Adrenal gland (tissue), 5 donors: ENCODE measurements at regions not wholly inside any gene's neighbourhood (a gene's known extent, or its start where the extent isn't known, plus 50 kb on each side); places are given as distances from the start of the nearest gene placed in this dataset.

Experiments
- POLR2A ChIP-seq, 2 donors: fragments of 450-650 bp; IDR thresholded peaks; one replicate each; pipeline ENCODE4 v1.6.1; 2017; ENCODE audit warnings: antibody characterized with exemption in 2 of 2, mild to moderate bottlenecking in 2 of 2, moderate library complexity in 1 of 2
- TF ChIP-seq, protein P1 (sequence below), 6 experiments: fragments of 450-650 bp in 4 of 6; fragments of 200-600 bp in 2 of 6; sonication (generic) in 1 of 6; IDR thresholded peaks; 1 replicate in 5 of 6; 2 replicates in 1 of 6; pipeline versions ENCODE4 v1.5.1 to v1.8.0; 2016 to 2021; ENCODE audit warnings: antibody characterized with exemption in 6 of 6, mild to moderate bottlenecking in 2 of 6, moderate library complexity in 1 of 6
- donor health status: DM: no; HTN: no; CAD: no.

DNA sequence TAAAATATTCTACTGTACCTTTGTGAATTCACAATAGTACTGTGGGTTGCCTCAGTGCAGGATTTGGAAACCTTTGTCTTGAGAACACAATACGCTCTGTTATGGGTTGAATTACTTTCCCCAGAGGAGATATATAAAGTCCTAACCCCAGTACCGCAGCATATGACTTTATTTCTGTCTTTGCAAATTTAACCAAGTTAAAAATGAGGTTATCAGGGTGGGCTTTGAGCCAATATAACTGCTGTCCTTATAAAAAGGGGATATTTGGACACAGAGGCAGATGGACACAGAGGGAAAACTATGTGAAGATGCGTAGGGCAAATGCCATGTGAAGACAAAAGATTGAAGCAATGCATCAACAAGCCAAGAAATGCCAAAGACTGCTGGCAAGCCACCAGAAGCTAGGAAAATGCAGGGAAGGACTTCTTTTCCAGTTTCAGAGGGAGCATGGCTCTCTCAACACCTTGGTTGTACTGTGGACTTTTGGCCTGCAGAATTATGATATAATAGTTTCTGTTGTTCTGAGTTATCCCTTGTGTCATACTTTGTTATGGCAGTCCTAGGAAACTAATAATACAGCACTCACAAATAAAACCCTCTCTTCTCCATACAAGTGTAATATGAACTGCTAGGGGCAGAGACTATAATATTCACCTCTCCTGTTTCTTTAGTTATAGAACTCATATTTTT is 292.6 kb upstream of the SPTLC3 start:
- TF ChIP-seq, protein P1, sequence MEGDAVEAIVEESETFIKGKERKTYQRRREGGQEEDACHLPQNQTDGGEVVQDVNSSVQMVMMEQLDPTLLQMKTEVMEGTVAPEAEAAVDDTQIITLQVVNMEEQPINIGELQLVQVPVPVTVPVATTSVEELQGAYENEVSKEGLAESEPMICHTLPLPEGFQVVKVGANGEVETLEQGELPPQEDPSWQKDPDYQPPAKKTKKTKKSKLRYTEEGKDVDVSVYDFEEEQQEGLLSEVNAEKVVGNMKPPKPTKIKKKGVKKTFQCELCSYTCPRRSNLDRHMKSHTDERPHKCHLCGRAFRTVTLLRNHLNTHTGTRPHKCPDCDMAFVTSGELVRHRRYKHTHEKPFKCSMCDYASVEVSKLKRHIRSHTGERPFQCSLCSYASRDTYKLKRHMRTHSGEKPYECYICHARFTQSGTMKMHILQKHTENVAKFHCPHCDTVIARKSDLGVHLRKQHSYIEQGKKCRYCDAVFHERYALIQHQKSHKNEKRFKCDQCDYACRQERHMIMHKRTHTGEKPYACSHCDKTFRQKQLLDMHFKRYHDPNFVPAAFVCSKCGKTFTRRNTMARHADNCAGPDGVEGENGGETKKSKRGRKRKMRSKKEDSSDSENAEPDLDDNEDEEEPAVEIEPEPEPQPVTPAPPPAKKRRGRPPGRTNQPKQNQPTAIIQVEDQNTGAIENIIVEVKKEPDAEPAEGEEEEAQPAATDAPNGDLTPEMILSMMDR (IDR thresholded peaks at IDR 0.05): no peak
- TF ChIP-seq POLR2A (IDR thresholded peaks at IDR 0.05): no peak
